GM10266 (cell line): ENCODE measurements at regions not wholly inside any gene's neighbourhood (a gene's known extent, or its start where the extent isn't known, plus 50 kb on each side); places are given as distances from the start of the nearest gene placed in this dataset.
"Not testable (repeated sequence)": the region's sequence is repeated elsewhere in the genome, so short reads cannot be mapped to it uniquely, and the experiment has no call there.

Experiments used
- DNase-seq: peaks from one replicate; pipeline ENCODE4 v3.0.0; 2012; ENCODE audit errors: extremely low spot score
- CTCF ChIP-seq: IDR thresholded peaks from 2 replicates; pipeline ENCODE4 v1.5.1; 2012; ENCODE audit warnings: mild to moderate bottlenecking, low read depth; ENCODE audit not compliant: control insufficient read depth, insufficient read depth; ENCODE audit errors: missing control alignments

GRCh38 chr11:15839061-15839460, 517.3 kb downstream of the SOX6 start:
- no peak for DNase-seq
- no peak for TF ChIP-seq CTCF

- no peak for DNase-seq
- TF ChIP-seq CTCF = no peak
Measured at GRCh38 chr11:15840966-15841365, 515.4 kb downstream of the SOX6 start.

- DNase-seq = no peak
- no peak for TF ChIP-seq CTCF
Measured at GRCh38 chr11:15841931-15842740, 514.2 kb downstream of the SOX6 start.

GRCh38 chr11:15843309-15843872, 513.0 kb downstream of the SOX6 start:
- no peak for TF ChIP-seq CTCF
- DNase-seq = no peak

- DNase-seq = no peak
- TF ChIP-seq CTCF = no peak
Measured at GRCh38 chr11:15845261-15845660, 511.1 kb downstream of the SOX6 start.

GRCh38 chr11:15848631-15849168, 507.6 kb downstream of the SOX6 start:
- TF ChIP-seq CTCF = no peak
- no peak for DNase-seq

- no peak for TF ChIP-seq CTCF
- DNase-seq = no peak
Measured at GRCh38 chr11:15849257-15849656, 507.1 kb downstream of the SOX6 start.

- DNase-seq = not testable (repeated sequence)
Measured at GRCh38 chr11:15850335-15850734, 506.0 kb downstream of the SOX6 start.
